ENCODE measurements at regions not wholly inside any gene's neighbourhood (a gene's known extent, or its start where the extent isn't known, plus 50 kb on each side); places are given as distances from the start of the nearest gene placed in this dataset.
"Not testable (repeated sequence)": the region's sequence is repeated elsewhere in the genome, so short reads cannot be mapped to it uniquely, and the experiment has no call there.

GRCh38 chr2:62393293-62393692, 112.7 kb downstream of the TMEM17 start:
- no peak overlapping the region for H3K9ac ChIP-seq (ENCODE audit: low read length)
- H3K9me3 ChIP-seq (ENCODE audit: control insufficient read depth, insufficient read depth, low read depth, low read length), result no peaks in the 10 kb centered on the region
- no peaks in the 10 kb centered on the region for H3K27me3 ChIP-seq (ENCODE audit: control insufficient read depth, insufficient read depth, low read length)
- H3K27ac ChIP-seq (ENCODE audit: low read depth, low read length), result no peak overlapping the region
- no peak overlapping the region for H3K4me3 ChIP-seq (ENCODE audit: low read depth, low read length)
- no peaks in the 10 kb centered on the region for H3K4me1 ChIP-seq (ENCODE audit: control insufficient read depth, insufficient read depth, low read length)
- H3K36me3 ChIP-seq (ENCODE audit: control insufficient read depth, insufficient read depth, low read length), result no peaks in the 10 kb centered on the region

- Histone ChIP-seq H3K36me3 (ENCODE audit: control insufficient read depth, insufficient read depth, low read length) (no peaks in the 10 kb centered on the region), H3K27me3 (ENCODE audit: control insufficient read depth, insufficient read depth, low read length) (no peaks in the 10 kb centered on the region), H3K27ac (ENCODE audit: low read depth, low read length) (no peak overlapping the region), H3K9ac (ENCODE audit: low read length) (no peak overlapping the region), H3K4me1 (ENCODE audit: control insufficient read depth, insufficient read depth, low read length) (no peaks in the 10 kb centered on the region), H3K9me3 (ENCODE audit: control insufficient read depth, insufficient read depth, low read depth, low read length) (peaks cover 5% of the 10 kb centered on the region), H3K4me3 (ENCODE audit: low read depth, low read length) (no peak overlapping the region)
Observed at GRCh38 chr2:62391696-62392095, 114.3 kb downstream of the TMEM17 start.

DNA sequence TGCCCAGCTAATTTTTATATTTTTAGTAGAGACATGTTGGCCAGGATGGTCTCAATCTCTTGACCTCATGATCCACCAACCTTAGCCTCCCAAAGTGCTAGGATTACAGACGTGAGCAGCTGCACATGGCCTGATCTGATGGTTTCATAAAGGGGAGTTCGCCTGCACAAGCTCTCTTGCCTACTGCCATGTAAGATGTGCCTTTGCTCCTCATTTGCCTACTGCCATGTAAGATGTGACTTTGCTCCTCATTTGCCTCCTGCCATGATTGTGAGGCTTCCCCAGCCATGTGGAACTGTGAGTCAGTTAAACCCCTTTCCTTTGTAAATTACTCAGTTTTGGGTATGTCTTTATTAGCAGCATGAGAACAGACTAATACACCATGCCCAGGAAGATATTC, 119.6 kb downstream of the TMEM17 start:
- H3K27me3 ChIP-seq (ENCODE audit: control insufficient read depth, insufficient read depth, low read length); H3K36me3 ChIP-seq (ENCODE audit: control insufficient read depth, insufficient read depth, low read length); H3K27ac ChIP-seq (ENCODE audit: low read depth, low read length); H3K9ac ChIP-seq (ENCODE audit: low read length); H3K4me3 ChIP-seq (ENCODE audit: low read depth, low read length): not testable (repeated sequence)
- peaks cover 14% of the 10 kb centered on the region for H3K4me1 ChIP-seq (ENCODE audit: control insufficient read depth, insufficient read depth, low read length)
- peaks cover 14% of the 10 kb centered on the region for H3K9me3 ChIP-seq (ENCODE audit: control insufficient read depth, insufficient read depth, low read depth, low read length)

- Histone ChIP-seq H3K4me3 (ENCODE audit: low read depth, low read length) (no peak overlapping the region), H3K27me3 (ENCODE audit: control insufficient read depth, insufficient read depth, low read length) (no peaks in the 10 kb centered on the region), H3K27ac (ENCODE audit: low read depth, low read length) (no peak overlapping the region), H3K9ac (ENCODE audit: low read length) (no peak overlapping the region), H3K4me1 (ENCODE audit: control insufficient read depth, insufficient read depth, low read length) (peaks cover 20% of the 10 kb centered on the region), H3K36me3 (ENCODE audit: control insufficient read depth, insufficient read depth, low read length) (no peaks in the 10 kb centered on the region), H3K9me3 (ENCODE audit: control insufficient read depth, insufficient read depth, low read depth, low read length) (peaks cover 14% of the 10 kb centered on the region)
Observed at GRCh38 chr2:62383846-62384245, 122.1 kb downstream of the TMEM17 start.

- H3K9me3 ChIP-seq (ENCODE audit: control insufficient read depth, insufficient read depth, low read depth, low read length), result peaks cover 16% of the 10 kb centered on the region
- H3K4me3 ChIP-seq (ENCODE audit: low read depth, low read length), result no peak overlapping the region
- peaks cover 20% of the 10 kb centered on the region for H3K4me1 ChIP-seq (ENCODE audit: control insufficient read depth, insufficient read depth, low read length)
- H3K27ac ChIP-seq (ENCODE audit: low read depth, low read length), result no peak overlapping the region
- H3K27me3 ChIP-seq (ENCODE audit: control insufficient read depth, insufficient read depth, low read length), result no peaks in the 10 kb centered on the region
- no peak overlapping the region for H3K9ac ChIP-seq (ENCODE audit: low read length)
- no peaks in the 10 kb centered on the region for H3K36me3 ChIP-seq (ENCODE audit: control insufficient read depth, insufficient read depth, low read length)
Observed at GRCh38 chr2:62382757-62383156, 123.2 kb downstream of the TMEM17 start.

GRCh38 chr2:62382122-62382521, 123.9 kb downstream of the TMEM17 start:
- no peak overlapping the region; the same call in 1 of the 2 replicates for H3K27ac ChIP-seq (ENCODE audit: low read depth, low read length)

DNA sequence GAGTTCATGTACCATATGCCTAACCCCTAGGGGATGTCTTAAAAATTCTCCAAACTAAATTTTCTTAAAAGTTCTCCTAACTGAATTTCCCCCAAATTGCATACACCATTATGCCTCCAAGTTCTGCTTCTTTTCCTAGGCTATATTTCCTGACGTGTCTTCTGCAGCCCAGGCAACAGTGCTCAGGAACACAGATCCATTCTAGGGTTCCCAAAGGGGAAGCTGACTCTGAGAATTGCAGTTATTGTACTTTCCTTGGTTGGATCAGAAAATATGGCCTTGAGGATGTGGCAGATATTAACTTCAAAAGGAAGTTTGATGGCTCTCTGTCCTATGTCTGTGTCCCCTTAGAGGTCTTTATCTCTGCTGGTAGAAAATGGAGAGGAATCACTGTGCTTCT, 124.3 kb downstream of the TMEM17 start:
- Histone ChIP-seq H3K27ac (ENCODE audit: low read depth, low read length) (no peak overlapping the region), H3K4me1 (ENCODE audit: control insufficient read depth, insufficient read depth, low read length) (peaks cover 20% of the 10 kb centered on the region), H3K27me3 (ENCODE audit: control insufficient read depth, insufficient read depth, low read length) (no peaks in the 10 kb centered on the region), H3K4me3 (ENCODE audit: low read depth, low read length) (no peak overlapping the region), H3K9me3 (ENCODE audit: control insufficient read depth, insufficient read depth, low read depth, low read length) (peaks cover 11% of the 10 kb centered on the region), H3K9ac (ENCODE audit: low read length) (no peak overlapping the region), H3K36me3 (ENCODE audit: control insufficient read depth, insufficient read depth, low read length) (no peaks in the 10 kb centered on the region)

More at GRCh38 chr2:62382122-62382521, 123.9 kb downstream of the TMEM17 start:
- Histone ChIP-seq H3K9ac (ENCODE audit: low read length) (no peak overlapping the region), H3K36me3 (ENCODE audit: control insufficient read depth, insufficient read depth, low read length) (no peaks in the 10 kb centered on the region), H3K9me3 (ENCODE audit: control insufficient read depth, insufficient read depth, low read depth, low read length) (peaks cover 14% of the 10 kb centered on the region), H3K27me3 (ENCODE audit: control insufficient read depth, insufficient read depth, low read length) (no peaks in the 10 kb centered on the region), H3K4me3 (ENCODE audit: low read depth, low read length) (no peak overlapping the region), H3K4me1 (ENCODE audit: control insufficient read depth, insufficient read depth, low read length) (peaks cover 20% of the 10 kb centered on the region)

GRCh38 chr2:62379566-62379965, 126.4 kb downstream of the TMEM17 start:
- no peak overlapping the region for H3K27ac ChIP-seq (ENCODE audit: low read depth, low read length)
- H3K4me3 ChIP-seq (ENCODE audit: low read depth, low read length), result no peak overlapping the region
- H3K27me3 ChIP-seq (ENCODE audit: control insufficient read depth, insufficient read depth, low read length), result no peaks in the 10 kb centered on the region
- H3K36me3 ChIP-seq (ENCODE audit: control insufficient read depth, insufficient read depth, low read length), result no peaks in the 10 kb centered on the region
- peaks cover 2% of the 10 kb centered on the region; the same call in 1 of the 2 replicates for H3K9me3 ChIP-seq (ENCODE audit: control insufficient read depth, insufficient read depth, low read depth, low read length)
- no peak overlapping the region for H3K9ac ChIP-seq (ENCODE audit: low read length)
- H3K4me1 ChIP-seq (ENCODE audit: control insufficient read depth, insufficient read depth, low read length), result peaks cover 27% of the 10 kb centered on the region

GRCh38 chr2:62375113-62375420, 130.9 kb downstream of the TMEM17 start:
- Histone ChIP-seq H3K9me3 (ENCODE audit: control insufficient read depth, insufficient read depth, low read depth, low read length) (peaks cover 32% of the 10 kb centered on the region), H3K36me3 (ENCODE audit: control insufficient read depth, insufficient read depth, low read length) (0 out of 2 replicates have a peak, but pooled peaks cover 4% of the 10 kb centered on the region), H3K9ac (ENCODE audit: low read length) (no peak overlapping the region), H3K27me3 (ENCODE audit: control insufficient read depth, insufficient read depth, low read length) (no peaks in the 10 kb centered on the region), H3K4me1 (ENCODE audit: control insufficient read depth, insufficient read depth, low read length) (peaks cover 19% of the 10 kb centered on the region), H3K27ac (ENCODE audit: low read depth, low read length) (peak overlapping the region; percentile 8; the same call in 1 of the 2 replicates), H3K4me3 (ENCODE audit: low read depth, low read length) (no peak overlapping the region)

GRCh38 chr2:62374301-62375112, 131.5 kb downstream of the TMEM17 start:
- peak overlapping the region; percentile 8; the same call in 1 of the 2 replicates for H3K27ac ChIP-seq (ENCODE audit: low read depth, low read length)
- no peak overlapping the region for H3K9ac ChIP-seq (ENCODE audit: low read length)
- H3K9me3 ChIP-seq (ENCODE audit: control insufficient read depth, insufficient read depth, low read depth, low read length), result peaks cover 32% of the 10 kb centered on the region
- H3K27me3 ChIP-seq (ENCODE audit: control insufficient read depth, insufficient read depth, low read length), result no peaks in the 10 kb centered on the region
- 0 out of 2 replicates have a peak, but pooled peaks cover 4% of the 10 kb centered on the region for H3K36me3 ChIP-seq (ENCODE audit: control insufficient read depth, insufficient read depth, low read length)
- H3K4me3 ChIP-seq (ENCODE audit: low read depth, low read length), result no peak overlapping the region
- peaks cover 23% of the 10 kb centered on the region for H3K4me1 ChIP-seq (ENCODE audit: control insufficient read depth, insufficient read depth, low read length)

- Histone ChIP-seq H3K4me1 (ENCODE audit: control insufficient read depth, insufficient read depth, low read length) (peaks cover 17% of the 10 kb centered on the region), H3K27me3 (ENCODE audit: control insufficient read depth, insufficient read depth, low read length) (no peaks in the 10 kb centered on the region), H3K36me3 (ENCODE audit: control insufficient read depth, insufficient read depth, low read length) (0 out of 2 replicates have a peak, but pooled peaks cover 4% of the 10 kb centered on the region), H3K9ac (ENCODE audit: low read length) (no peak overlapping the region), H3K9me3 (ENCODE audit: control insufficient read depth, insufficient read depth, low read depth, low read length) (peaks cover 30% of the 10 kb centered on the region), H3K4me3 (ENCODE audit: low read depth, low read length) (no peak overlapping the region), H3K27ac (ENCODE audit: low read depth, low read length) (no peak overlapping the region)
Observed at GRCh38 chr2:62372824-62373223, 133.2 kb downstream of the TMEM17 start.

Measured in HUES6 (cell line).